GM21786 (cell line): ENCODE measurements at regions not wholly inside any gene's neighbourhood (a gene's known extent, or its start where the extent isn't known, plus 50 kb on each side); places are given as distances from the start of the nearest gene placed in this dataset.
"Not testable (repeated sequence)": the region's sequence is repeated elsewhere in the genome, so short reads cannot be mapped to it uniquely, and the experiment has no call there.

Experiments
- ATAC-seq: cut with Tn5 transposase; IDR thresholded peaks from one replicate; pipeline ENCODE4 v1.9.1; 2021; ENCODE audit not compliant: unreplicated experiment

GRCh38 chr2:139605668-139606067, 825.5 kb upstream of the NXPH2 start:
- ATAC-seq: no peak

- no peak for ATAC-seq
Observed at GRCh38 chr2:139600166-139600565, 820.0 kb upstream of the NXPH2 start.

GRCh38 chr2:139585101-139585500, 804.9 kb upstream of the NXPH2 start:
- ATAC-seq: no peak

- ATAC-seq: no peak
Observed at GRCh38 chr2:139574371-139574770, 794.2 kb upstream of the NXPH2 start.

GRCh38 chr2:139556789-139557188, 776.6 kb upstream of the NXPH2 start:
- ATAC-seq: no peak

GRCh38 chr2:139550873-139551272, 770.7 kb upstream of the NXPH2 start:
- no peak for ATAC-seq

- no peak for ATAC-seq
Observed at GRCh38 chr2:139550341-139550740, 770.2 kb upstream of the NXPH2 start.

GRCh38 chr2:139544186-139544851, 764.1 kb upstream of the NXPH2 start:
- no peak for ATAC-seq

- not testable (repeated sequence) for ATAC-seq
Observed at GRCh38 chr2:139538332-139539020, 758.3 kb upstream of the NXPH2 start.

- ATAC-seq: no peak
Observed at GRCh38 chr2:139529080-139529479, 748.9 kb upstream of the NXPH2 start.

GRCh38 chr2:139526781-139527180, 746.6 kb upstream of the NXPH2 start:
- ATAC-seq: no peak

- no peak for ATAC-seq
Observed at GRCh38 chr2:139518321-139518720, 738.1 kb upstream of the NXPH2 start.

- ATAC-seq: no peak
Observed at GRCh38 chr2:139514951-139515350, 734.8 kb upstream of the NXPH2 start.

GRCh38 chr2:139495851-139496250, 715.7 kb upstream of the NXPH2 start:
- no peak for ATAC-seq

- no peak for ATAC-seq
Observed at GRCh38 chr2:139492131-139492680, 712.0 kb upstream of the NXPH2 start.

- no peak for ATAC-seq
Observed at GRCh38 chr2:139480161-139480650, 700.0 kb upstream of the NXPH2 start.

GRCh38 chr2:139478165-139478914, 698.1 kb upstream of the NXPH2 start:
- ATAC-seq: no peak

- ATAC-seq: no peak
Observed at GRCh38 chr2:139477618-139478017, 697.4 kb upstream of the NXPH2 start.

GRCh38 chr2:139469985-139470384, 689.8 kb upstream of the NXPH2 start:
- ATAC-seq: no peak

- no peak for ATAC-seq
Observed at GRCh38 chr2:139465789-139466188, 685.6 kb upstream of the NXPH2 start.

GRCh38 chr2:139457873-139458272, 677.7 kb upstream of the NXPH2 start:
- no peak for ATAC-seq

GRCh38 chr2:139454251-139454650, 674.1 kb upstream of the NXPH2 start:
- no peak for ATAC-seq
